OCI-LY1 (cell line): ENCODE measurements at regions not wholly inside any gene's neighbourhood (a gene's known extent, or its start where the extent isn't known, plus 50 kb on each side); places are given as distances from the start of the nearest gene placed in this dataset.

ENCODE experiments used
- CTCF ChIP-seq: fragments of 200-600 bp; sonication (generic), shearing (Covaris generic); IDR thresholded peaks from 2 replicates; pipeline ENCODE4 v1.5.1; 2017; ENCODE audit warnings: mild to moderate bottlenecking, antibody characterized with exemption, low read length, moderate library complexity, mixed read lengths
- EZH2 ChIP-seq: fragments of 200-600 bp; sonication (generic), shearing (Covaris generic); IDR thresholded peaks from 2 replicates; pipeline ENCODE4 v1.8.0; 2017; ENCODE audit warnings: borderline replicate concordance, mixed run types, mild to moderate bottlenecking, antibody characterized with exemption, low read length, moderate library complexity, mixed read lengths

- TF ChIP-seq CTCF (no peak), EZH2 (no peak)
Observed at GRCh38 chr12:38099686-38100085, 216.9 kb upstream of the ALG10B start.
